Ovary (tissue), 7 donors: ENCODE measurements at regions not wholly inside any gene's neighbourhood (a gene's known extent, or its start where the extent isn't known, plus 50 kb on each side); places are given as distances from the start of the nearest gene placed in this dataset.

Experiments
- DNase-seq, 5 donors: peaks; one replicate each; pipeline ENCODE4 v3.0.0-alpha.2; 2019 to 2020
- H3K27ac ChIP-seq, 2 donors: fragments of 200-600 bp; one replicate each; pipeline versions ENCODE4 v1.5.1 to v1.8.0; 2019 to 2022
- H3K27me3 ChIP-seq: fragments of 200-600 bp; one replicate; pipeline ENCODE4 v1.8.0; 2022
- H3K36me3 ChIP-seq: fragments of 200-600 bp; sonication (generic); one replicate; pipeline ENCODE4 v1.5.1; 2019
- H3K4me1 ChIP-seq: one replicate; pipeline ENCODE4 v1.8.1; 2013; ENCODE audit warnings: mild to moderate bottlenecking, moderate library complexity; ENCODE audit not compliant: insufficient read depth
- H3K4me3 ChIP-seq: fragments of 200-600 bp; sonication (generic); one replicate; pipeline ENCODE4 v1.5.1; 2017
- H3K9me3 ChIP-seq, 2 donors: fragments of 200-600 bp in 1 of 2; sonication (generic) in 1 of 2; one replicate each; pipeline versions ENCODE4 v1.5.1 to v1.8.1; 2013 to 2019; ENCODE audit warnings: mild to moderate bottlenecking in 1 of 2, moderate library complexity in 1 of 2
- EP300 ChIP-seq: sonication (generic); formaldehyde crosslinking; IDR thresholded peaks from one replicate; pipeline ENCODE4 v1.6.1; 2017; ENCODE audit warnings: antibody characterized with exemption
- POLR2A ChIP-seq: fragments of 450-650 bp; IDR thresholded peaks from one replicate; pipeline ENCODE4 v1.6.1; 2017; ENCODE audit warnings: antibody characterized with exemption, mild to moderate bottlenecking, moderate library complexity
- WGBS, 3 donors: extraction: QIAGEN DNeasy Blood & Tissue Kit in 1 of 3; methylation state at CpG; one replicate each; pipeline versions ENCODE4 v1.1.5 to v1.1.7; 2013 to 2017; 5-methylcytosine and 5-hydroxymethylcytosine counted together
- intact Hi-C, 4 donors: fragments of 100-400 bp; cut with DNase I; formaldehyde crosslinking; loops; one replicate each; pipeline versions ENCODE4 v1.11.0 to v1.15.1; 2022 to 2023
- TF ChIP-seq, protein P1 (sequence below), 3 donors: fragments of 450-650 bp in 2 of 3; fragments of 200-600 bp in 1 of 3; IDR thresholded peaks; one replicate each; pipeline versions ENCODE4 v1.5.1 to v1.8.0; 2016 to 2022; ENCODE audit warnings: antibody characterized with exemption in 3 of 3, mild to moderate bottlenecking in 1 of 3
- donor health status: DM: no; HTN: no; CAD: no; lungs with moderate emphysema.
- donor health status: DM: no; HTN: no; CAD: no.
- donor health status: Bipolar disorder and iron deficiency.
- donor health status: DM: no; HTN: no; CAD: no.
- donor health status: DM: yes; HTN: yes; CAD: no.

DNA sequence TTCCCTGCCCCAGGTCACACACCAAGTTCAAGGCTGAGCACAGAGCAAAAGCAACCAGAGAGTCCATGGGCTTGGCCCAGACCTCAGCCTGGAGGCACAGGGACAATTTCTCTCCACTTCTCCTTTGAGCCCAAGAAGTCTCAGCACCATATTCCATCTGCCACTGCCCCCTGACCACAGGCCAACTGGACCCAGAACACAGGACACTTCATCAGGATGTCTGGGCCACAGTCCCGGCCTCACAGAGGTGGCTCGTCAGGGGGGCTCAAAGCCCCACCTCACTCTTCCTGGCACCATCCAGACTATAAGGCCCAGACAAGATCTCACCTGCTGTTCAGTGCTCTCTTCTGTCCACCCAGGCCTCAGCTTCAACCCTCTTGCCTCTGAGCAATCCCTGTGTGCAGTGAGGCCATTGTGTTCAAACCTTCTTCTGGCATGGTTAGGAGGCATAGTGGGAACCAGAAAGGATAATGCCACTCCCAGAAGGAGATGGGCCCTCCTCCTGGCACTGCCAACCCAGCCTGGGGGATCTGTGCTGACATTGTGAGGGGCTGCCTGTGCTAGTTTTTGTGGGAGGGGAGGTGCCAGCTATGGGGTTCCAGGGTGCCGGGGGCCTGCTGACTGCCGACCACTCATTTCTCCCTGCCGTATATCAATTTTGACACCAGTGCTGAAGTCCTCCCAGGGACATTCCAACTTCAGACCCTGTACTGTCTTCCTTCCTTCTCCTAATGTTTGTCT lies 49.7 kb upstream of the ANTXRL start:
- 84 to 92% (median 88%) methylated on average over 5 of the region's 5 CpGs for WGBS, 3 donors
- no peak overlapping the region for H3K27ac ChIP-seq
- H3K36me3 ChIP-seq, result no peaks in the 10 kb centered on the region
- H3K9me3 ChIP-seq, result no peaks in the 10 kb centered on the region
- H3K4me1 ChIP-seq, result no peaks in the 10 kb centered on the region
- no peak overlapping the region for H3K4me3 ChIP-seq
- DNase-seq, result no peak
- intact Hi-C loops, result no loop called here
- H3K27me3 ChIP-seq, result no peaks in the 10 kb centered on the region
- TF ChIP-seq POLR2A, result no peak
- no peak for TF ChIP-seq EP300
- TF ChIP-seq, protein P1, sequence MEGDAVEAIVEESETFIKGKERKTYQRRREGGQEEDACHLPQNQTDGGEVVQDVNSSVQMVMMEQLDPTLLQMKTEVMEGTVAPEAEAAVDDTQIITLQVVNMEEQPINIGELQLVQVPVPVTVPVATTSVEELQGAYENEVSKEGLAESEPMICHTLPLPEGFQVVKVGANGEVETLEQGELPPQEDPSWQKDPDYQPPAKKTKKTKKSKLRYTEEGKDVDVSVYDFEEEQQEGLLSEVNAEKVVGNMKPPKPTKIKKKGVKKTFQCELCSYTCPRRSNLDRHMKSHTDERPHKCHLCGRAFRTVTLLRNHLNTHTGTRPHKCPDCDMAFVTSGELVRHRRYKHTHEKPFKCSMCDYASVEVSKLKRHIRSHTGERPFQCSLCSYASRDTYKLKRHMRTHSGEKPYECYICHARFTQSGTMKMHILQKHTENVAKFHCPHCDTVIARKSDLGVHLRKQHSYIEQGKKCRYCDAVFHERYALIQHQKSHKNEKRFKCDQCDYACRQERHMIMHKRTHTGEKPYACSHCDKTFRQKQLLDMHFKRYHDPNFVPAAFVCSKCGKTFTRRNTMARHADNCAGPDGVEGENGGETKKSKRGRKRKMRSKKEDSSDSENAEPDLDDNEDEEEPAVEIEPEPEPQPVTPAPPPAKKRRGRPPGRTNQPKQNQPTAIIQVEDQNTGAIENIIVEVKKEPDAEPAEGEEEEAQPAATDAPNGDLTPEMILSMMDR (IDR thresholded peaks at IDR 0.05), result no peak
